ENCODE measurements at regions not wholly inside any gene's neighbourhood (a gene's known extent, or its start where the extent isn't known, plus 50 kb on each side); places are given as distances from the start of the nearest gene placed in this dataset.

- no peak for DNase-seq (ENCODE audit: low read depth)
- H3K4me3 ChIP-seq (ENCODE audit: low read depth, low read length): no peak overlapping the region
- no peak for TF ChIP-seq CTCF (IDR thresholded peaks at IDR 0.05; ENCODE audit: low read depth, low read length, missing control alignments)
These were observed 925.9 kb downstream of the IGSF11 start for GRCh38 chr3:118108769-118109168.

- no peak for TF ChIP-seq CTCF (IDR thresholded peaks at IDR 0.05; ENCODE audit: low read depth, low read length, missing control alignments)
- no peak overlapping the region for H3K4me3 ChIP-seq (ENCODE audit: low read depth, low read length)
- DNase-seq (ENCODE audit: low read depth): no peak
These were observed 924.4 kb downstream of the IGSF11 start for GRCh38 chr3:118110211-118110610.

GRCh38 chr3:118116991-118117390, 917.7 kb downstream of the IGSF11 start:
- no peak overlapping the region for H3K4me3 ChIP-seq (ENCODE audit: low read depth, low read length)
- TF ChIP-seq CTCF (IDR thresholded peaks at IDR 0.05; ENCODE audit: low read depth, low read length, missing control alignments): no peak
- DNase-seq (ENCODE audit: low read depth): no peak

- DNase-seq (ENCODE audit: low read depth): no peak
- H3K4me3 ChIP-seq (ENCODE audit: low read depth, low read length): no peak overlapping the region
- no peak for TF ChIP-seq CTCF (IDR thresholded peaks at IDR 0.05; ENCODE audit: low read depth, low read length, missing control alignments)
These were observed 907.9 kb downstream of the IGSF11 start for GRCh38 chr3:118126751-118127150.

GRCh38 chr3:118127992-118128391, 906.7 kb downstream of the IGSF11 start:
- DNase-seq (ENCODE audit: low read depth): no peak
- no peak for TF ChIP-seq CTCF (IDR thresholded peaks at IDR 0.05; ENCODE audit: low read depth, low read length, missing control alignments)
- no peak overlapping the region for H3K4me3 ChIP-seq (ENCODE audit: low read depth, low read length)

- H3K4me3 ChIP-seq (ENCODE audit: low read depth, low read length): no peak overlapping the region
- DNase-seq (ENCODE audit: low read depth): no peak
- no peak for TF ChIP-seq CTCF (IDR thresholded peaks at IDR 0.05; ENCODE audit: low read depth, low read length, missing control alignments)
These were observed 905.8 kb downstream of the IGSF11 start for GRCh38 chr3:118128886-118129285.

- no peak for DNase-seq (ENCODE audit: low read depth)
These were observed 896.9 kb downstream of the IGSF11 start for GRCh38 chr3:118137778-118138177.

More at GRCh38 chr3:118137778-118138177, 896.9 kb downstream of the IGSF11 start:
- no peak overlapping the region for H3K4me3 ChIP-seq (ENCODE audit: low read depth, low read length)
- no peak for TF ChIP-seq CTCF (IDR thresholded peaks at IDR 0.05; ENCODE audit: low read depth, low read length, missing control alignments)

Data from GM12864 (cell line).